HepG2 (cell line): ENCODE measurements at regions not wholly inside any gene's neighbourhood (a gene's known extent, or its start where the extent isn't known, plus 50 kb on each side); places are given as distances from the start of the nearest gene placed in this dataset.

Source experiments
- DMAP1 ChIP-seq: IDR thresholded peaks from 2 replicates; pipeline ENCODE4 v1.6.1; 2016
- FOXP1 ChIP-seq, 2 experiments: fragments of 450-650 bp in 1 of 2; IDR thresholded peaks; 2 replicates each; pipeline ENCODE4 v1.6.1; 2017 to 2018; ENCODE audit warnings: antibody characterized with exemption in 1 of 2
- KMT2A ChIP-seq: sonication (generic); formaldehyde crosslinking; IDR thresholded peaks from 2 replicates; pipeline ENCODE4 v1.4.0; 2020; ENCODE audit warnings: missing genetic modification reagents
- MAFK ChIP-seq, 2 experiments: IDR thresholded peaks in 1 of 2; conservative IDR thresholded peaks in 1 of 2; 2 replicates each; pipeline ENCODE4 v1.6.1; 2011; ENCODE audit warnings: improper control_type of control experiment in 2 of 2, low read length in 2 of 2
- NFRKB ChIP-seq: fragments of 450-650 bp; IDR thresholded peaks from 2 replicates; pipeline ENCODE4 v1.6.1; 2017
- SKI ChIP-seq: fragments of 450-650 bp; IDR thresholded peaks from one replicate; pipeline ENCODE4 v1.6.1; 2018; ENCODE audit warnings: mild to moderate bottlenecking; ENCODE audit not compliant: partially characterized antibody
- SOX5 ChIP-seq: IDR thresholded peaks from 2 replicates; pipeline ENCODE4 v1.6.1; 2016; ENCODE audit warnings: borderline replicate concordance
- ZBTB7B ChIP-seq: sonication (generic); formaldehyde crosslinking; IDR thresholded peaks from 2 replicates; pipeline ENCODE4 v1.4.0; 2020; ENCODE audit warnings: missing genetic modification reagents
- ZFX ChIP-seq: sonication (generic); formaldehyde crosslinking; IDR thresholded peaks from 2 replicates; pipeline ENCODE4 v1.4.0; 2020; ENCODE audit warnings: mild to moderate bottlenecking, low read depth, missing genetic modification reagents, moderate library complexity
- ZNF234 ChIP-seq: sonication (generic); formaldehyde crosslinking; conservative IDR thresholded peaks from 2 replicates; pipeline ENCODE4 v1.5.1; 2020; ENCODE audit warnings: mild to moderate bottlenecking, missing genetic modification reagents
- ZNF605 ChIP-seq: sonication (generic); formaldehyde crosslinking; IDR thresholded peaks from 2 replicates; pipeline ENCODE4 v1.8.0; 2022; ENCODE audit warnings: mild to moderate bottlenecking, missing genetic modification reagents
- TF ChIP-seq, protein P1 (sequence below): IDR thresholded peaks from 2 replicates; pipeline ENCODE4 v1.6.1; 2016; ENCODE audit warnings: mild to moderate bottlenecking
- TF ChIP-seq, protein P2 (sequence below): sonication (generic); formaldehyde crosslinking; IDR thresholded peaks from 2 replicates; pipeline ENCODE4 v1.4.0; 2020; ENCODE audit warnings: missing genetic modification reagents
- TF ChIP-seq, protein P3 (sequence below): sonication (generic); formaldehyde crosslinking; IDR thresholded peaks from 2 replicates; pipeline ENCODE4 v1.5.0; 2020; ENCODE audit warnings: mild to moderate bottlenecking, missing genetic modification reagents
- TF ChIP-seq, protein P4 (sequence below): sonication (generic); formaldehyde crosslinking; IDR thresholded peaks from 2 replicates; pipeline ENCODE4 v1.8.0; 2022; ENCODE audit warnings: mild to moderate bottlenecking, missing genetic modification reagents

DNA sequence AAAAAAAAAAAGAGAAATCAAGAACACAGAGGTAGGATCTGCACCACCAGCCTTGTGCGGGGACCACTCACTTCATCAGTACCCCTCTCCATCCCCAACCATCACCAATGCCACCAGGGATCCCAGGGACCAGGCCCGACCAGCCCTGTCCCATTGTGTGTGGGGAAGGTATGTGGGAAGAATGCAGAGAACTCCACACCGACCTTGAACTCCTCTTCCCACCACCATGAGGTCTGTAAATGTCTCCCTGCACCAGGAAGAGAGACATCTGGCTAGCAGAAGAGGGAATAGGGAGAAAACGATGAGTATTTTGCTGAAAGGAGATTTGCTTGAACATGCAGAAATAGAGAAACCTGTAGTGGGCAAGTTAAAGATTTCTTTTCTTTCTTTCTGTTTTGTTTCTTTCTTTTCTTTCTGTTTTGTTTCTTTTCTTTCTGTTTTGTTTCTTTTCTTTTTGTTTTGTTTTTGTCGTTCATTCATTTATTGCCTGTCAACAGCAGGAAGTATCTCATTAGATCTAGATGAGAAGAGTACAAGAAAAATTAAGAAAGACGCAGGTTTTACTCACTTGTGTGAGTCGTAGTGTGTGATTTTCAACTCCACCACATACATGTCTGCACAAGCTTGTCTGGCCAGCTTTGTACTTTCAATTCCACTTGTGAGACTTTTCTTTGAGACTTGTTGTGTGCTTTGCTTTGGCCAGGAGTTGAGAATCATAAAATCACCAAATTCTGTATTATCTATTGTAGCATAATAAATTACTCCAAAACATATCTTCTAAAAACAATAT is 179.8 kb upstream of the HAAO start (continued):
- TF ChIP-seq, protein P1, sequence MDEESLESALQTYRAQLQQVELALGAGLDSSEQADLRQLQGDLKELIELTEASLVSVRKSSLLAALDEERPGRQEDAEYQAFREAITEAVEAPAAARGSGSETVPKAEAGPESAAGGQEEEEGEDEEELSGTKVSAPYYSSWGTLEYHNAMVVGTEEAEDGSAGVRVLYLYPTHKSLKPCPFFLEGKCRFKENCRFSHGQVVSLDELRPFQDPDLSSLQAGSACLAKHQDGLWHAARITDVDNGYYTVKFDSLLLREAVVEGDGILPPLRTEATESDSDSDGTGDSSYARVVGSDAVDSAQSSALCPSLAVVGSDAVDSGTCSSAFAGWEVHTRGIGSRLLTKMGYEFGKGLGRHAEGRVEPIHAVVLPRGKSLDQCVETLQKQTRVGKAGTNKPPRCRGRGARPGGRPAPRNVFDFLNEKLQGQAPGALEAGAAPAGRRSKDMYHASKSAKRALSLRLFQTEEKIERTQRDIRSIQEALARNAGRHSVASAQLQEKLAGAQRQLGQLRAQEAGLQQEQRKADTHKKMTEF (CRISPR knock-in tag), result 0 out of 2 replicates have a peak, but pooled peaks have one; percentile 61
- no peak for TF ChIP-seq KMT2A (CRISPR knock-in tag)
- TF ChIP-seq MAFK (conservative IDR thresholded peaks at IDR 0.05 in 1 of 2, IDR thresholded peaks at IDR 0.05 in 1 of 2; ENCODE audit: low read length in 2 of 2), result 0 out of 4 replicates have a peak, but pooled peaks of 1 of the 2 experiments have one; percentile 16
- TF ChIP-seq, protein P2, sequence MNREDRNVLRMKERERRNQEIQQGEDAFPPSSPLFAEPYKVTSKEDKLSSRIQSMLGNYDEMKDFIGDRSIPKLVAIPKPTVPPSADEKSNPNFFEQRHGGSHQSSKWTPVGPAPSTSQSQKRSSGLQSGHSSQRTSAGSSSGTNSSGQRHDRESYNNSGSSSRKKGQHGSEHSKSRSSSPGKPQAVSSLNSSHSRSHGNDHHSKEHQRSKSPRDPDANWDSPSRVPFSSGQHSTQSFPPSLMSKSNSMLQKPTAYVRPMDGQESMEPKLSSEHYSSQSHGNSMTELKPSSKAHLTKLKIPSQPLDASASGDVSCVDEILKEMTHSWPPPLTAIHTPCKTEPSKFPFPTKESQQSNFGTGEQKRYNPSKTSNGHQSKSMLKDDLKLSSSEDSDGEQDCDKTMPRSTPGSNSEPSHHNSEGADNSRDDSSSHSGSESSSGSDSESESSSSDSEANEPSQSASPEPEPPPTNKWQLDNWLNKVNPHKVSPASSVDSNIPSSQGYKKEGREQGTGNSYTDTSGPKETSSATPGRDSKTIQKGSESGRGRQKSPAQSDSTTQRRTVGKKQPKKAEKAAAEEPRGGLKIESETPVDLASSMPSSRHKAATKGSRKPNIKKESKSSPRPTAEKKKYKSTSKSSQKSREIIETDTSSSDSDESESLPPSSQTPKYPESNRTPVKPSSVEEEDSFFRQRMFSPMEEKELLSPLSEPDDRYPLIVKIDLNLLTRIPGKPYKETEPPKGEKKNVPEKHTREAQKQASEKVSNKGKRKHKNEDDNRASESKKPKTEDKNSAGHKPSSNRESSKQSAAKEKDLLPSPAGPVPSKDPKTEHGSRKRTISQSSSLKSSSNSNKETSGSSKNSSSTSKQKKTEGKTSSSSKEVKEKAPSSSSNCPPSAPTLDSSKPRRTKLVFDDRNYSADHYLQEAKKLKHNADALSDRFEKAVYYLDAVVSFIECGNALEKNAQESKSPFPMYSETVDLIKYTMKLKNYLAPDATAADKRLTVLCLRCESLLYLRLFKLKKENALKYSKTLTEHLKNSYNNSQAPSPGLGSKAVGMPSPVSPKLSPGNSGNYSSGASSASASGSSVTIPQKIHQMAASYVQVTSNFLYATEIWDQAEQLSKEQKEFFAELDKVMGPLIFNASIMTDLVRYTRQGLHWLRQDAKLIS (CRISPR knock-in tag), result no peak
- TF ChIP-seq FOXP1 (IDR thresholded peaks at IDR 0.05), result no peak
- peak; percentile 24; the same call in 1 of the 2 replicates for TF ChIP-seq FOXP1 (CRISPR knock-in tag; IDR thresholded peaks at IDR 0.05)
- TF ChIP-seq ZFX (CRISPR knock-in tag), result peak; percentile 63; the same call in 1 of the 2 replicates
- peak; percentile 63 for TF ChIP-seq SKI
- TF ChIP-seq, protein P3, sequence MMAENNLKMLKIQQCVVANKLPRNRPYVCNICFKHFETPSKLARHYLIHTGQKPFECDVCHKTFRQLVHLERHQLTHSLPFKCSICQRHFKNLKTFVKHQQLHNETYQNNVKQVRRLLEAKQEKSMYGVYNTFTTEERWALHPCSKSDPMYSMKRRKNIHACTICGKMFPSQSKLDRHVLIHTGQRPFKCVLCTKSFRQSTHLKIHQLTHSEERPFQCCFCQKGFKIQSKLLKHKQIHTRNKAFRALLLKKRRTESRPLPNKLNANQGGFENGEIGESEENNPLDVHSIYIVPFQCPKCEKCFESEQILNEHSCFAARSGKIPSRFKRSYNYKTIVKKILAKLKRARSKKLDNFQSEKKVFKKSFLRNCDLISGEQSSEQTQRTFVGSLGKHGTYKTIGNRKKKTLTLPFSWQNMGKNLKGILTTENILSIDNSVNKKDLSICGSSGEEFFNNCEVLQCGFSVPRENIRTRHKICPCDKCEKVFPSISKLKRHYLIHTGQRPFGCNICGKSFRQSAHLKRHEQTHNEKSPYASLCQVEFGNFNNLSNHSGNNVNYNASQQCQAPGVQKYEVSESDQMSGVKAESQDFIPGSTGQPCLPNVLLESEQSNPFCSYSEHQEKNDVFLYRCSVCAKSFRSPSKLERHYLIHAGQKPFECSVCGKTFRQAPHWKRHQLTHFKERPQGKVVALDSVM (CRISPR knock-in tag), result no peak
- TF ChIP-seq DMAP1 (CRISPR knock-in tag), result peak; percentile 54
- peak; percentile 87 for TF ChIP-seq SOX5 (CRISPR knock-in tag)
- TF ChIP-seq ZBTB7B (CRISPR knock-in tag), result peak; percentile 66; the same call in 1 of the 2 replicates
- no peak for TF ChIP-seq NFRKB
- no peak for TF ChIP-seq ZNF234 (CRISPR knock-in tag)
- 0 out of 2 replicates have a peak, but pooled peaks have one; percentile 34 for TF ChIP-seq ZNF605 (CRISPR knock-in tag)
- TF ChIP-seq, protein P4, sequence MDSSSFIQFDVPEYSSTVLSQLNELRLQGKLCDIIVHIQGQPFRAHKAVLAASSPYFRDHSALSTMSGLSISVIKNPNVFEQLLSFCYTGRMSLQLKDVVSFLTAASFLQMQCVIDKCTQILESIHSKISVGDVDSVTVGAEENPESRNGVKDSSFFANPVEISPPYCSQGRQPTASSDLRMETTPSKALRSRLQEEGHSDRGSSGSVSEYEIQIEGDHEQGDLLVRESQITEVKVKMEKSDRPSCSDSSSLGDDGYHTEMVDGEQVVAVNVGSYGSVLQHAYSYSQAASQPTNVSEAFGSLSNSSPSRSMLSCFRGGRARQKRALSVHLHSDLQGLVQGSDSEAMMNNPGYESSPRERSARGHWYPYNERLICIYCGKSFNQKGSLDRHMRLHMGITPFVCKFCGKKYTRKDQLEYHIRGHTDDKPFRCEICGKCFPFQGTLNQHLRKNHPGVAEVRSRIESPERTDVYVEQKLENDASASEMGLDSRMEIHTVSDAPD (CRISPR knock-in tag), result 0 out of 2 replicates have a peak, but pooled peaks have one; percentile 41
